Activated naive CD8-positive, alpha-beta T cell (primary cell): ENCODE measurements at regions not wholly inside any gene's neighbourhood (a gene's known extent, or its start where the extent isn't known, plus 50 kb on each side); places are given as distances from the start of the nearest gene placed in this dataset.
"Not testable (repeated sequence)": the region's sequence is repeated elsewhere in the genome, so short reads cannot be mapped to it uniquely, and the experiment has no call there.

Experiments used
- H3K27ac Mint-ChIP-seq: one replicate; pipeline ENCODE4 v1.8.0; 2021; ENCODE audit warnings: mixed read lengths
- H3K27me3 Mint-ChIP-seq: one replicate; pipeline ENCODE4 v1.8.0; 2021; ENCODE audit warnings: mixed read lengths
- H3K36me3 Mint-ChIP-seq: one replicate; pipeline ENCODE4 v1.8.0; 2021; ENCODE audit warnings: mixed read lengths
- H3K4me1 Mint-ChIP-seq: one replicate; pipeline ENCODE4 v1.8.0; 2021; ENCODE audit warnings: low read depth, mixed read lengths
- H3K4me3 Mint-ChIP-seq: one replicate; pipeline ENCODE4 v1.8.0; 2021; ENCODE audit warnings: mild to moderate bottlenecking, mixed read lengths
- H3K9me3 Mint-ChIP-seq: one replicate; pipeline ENCODE4 v1.8.0; 2021; ENCODE audit warnings: low read depth, mixed read lengths

- Mint-ChIP-seq H3K9me3 (no peaks in the 10 kb centered on the region), H3K27ac (no peak overlapping the region), H3K36me3 (no peaks in the 10 kb centered on the region), H3K27me3 (peaks cover 14% of the 10 kb centered on the region), H3K4me1 (no peaks in the 10 kb centered on the region), H3K4me3 (no peak overlapping the region)
Observed at GRCh38 chr7:112990624-112991023, 96.0 kb downstream of the GPR85 start.

- Mint-ChIP-seq H3K9me3 (no peaks in the 10 kb centered on the region), H3K4me3 (no peak overlapping the region), H3K27me3 (peaks cover 14% of the 10 kb centered on the region), H3K4me1 (no peaks in the 10 kb centered on the region), H3K27ac (no peak overlapping the region), H3K36me3 (no peaks in the 10 kb centered on the region)
Observed at GRCh38 chr7:112989531-112989930, 97.1 kb downstream of the GPR85 start.

GRCh38 chr7:112987171-112987570 is 99.5 kb downstream of the GPR85 start:
- no peak overlapping the region for H3K27ac Mint-ChIP-seq
- H3K9me3 Mint-ChIP-seq = no peaks in the 10 kb centered on the region
- H3K4me1 Mint-ChIP-seq = no peaks in the 10 kb centered on the region
- H3K4me3 Mint-ChIP-seq = no peak overlapping the region
- H3K36me3 Mint-ChIP-seq = no peaks in the 10 kb centered on the region
- H3K27me3 Mint-ChIP-seq = peaks cover 13% of the 10 kb centered on the region

GRCh38 chr7:112986256-112987031 is 100.2 kb downstream of the GPR85 start:
- no peak overlapping the region for H3K27ac Mint-ChIP-seq
- H3K36me3 Mint-ChIP-seq = no peaks in the 10 kb centered on the region
- H3K27me3 Mint-ChIP-seq = peaks cover 13% of the 10 kb centered on the region
- no peaks in the 10 kb centered on the region for H3K4me1 Mint-ChIP-seq
- H3K4me3 Mint-ChIP-seq = no peak overlapping the region
- H3K9me3 Mint-ChIP-seq = no peaks in the 10 kb centered on the region

GRCh38 chr7:112985377-112985987 is 101.1 kb downstream of the GPR85 start:
- no peak overlapping the region for H3K4me3 Mint-ChIP-seq
- H3K27me3 Mint-ChIP-seq = peaks cover 13% of the 10 kb centered on the region
- H3K27ac Mint-ChIP-seq = no peak overlapping the region
- H3K9me3 Mint-ChIP-seq = no peaks in the 10 kb centered on the region
- no peaks in the 10 kb centered on the region for H3K36me3 Mint-ChIP-seq
- H3K4me1 Mint-ChIP-seq = no peaks in the 10 kb centered on the region

GRCh38 chr7:112982441-112983063 is 104.1 kb downstream of the GPR85 start:
- Mint-ChIP-seq H3K4me1 (no peaks in the 10 kb centered on the region), H3K36me3 (no peaks in the 10 kb centered on the region), H3K27me3 (peaks cover 5% of the 10 kb centered on the region), H3K4me3 (no peak overlapping the region), H3K27ac (no peak overlapping the region), H3K9me3 (no peaks in the 10 kb centered on the region)

- H3K36me3 Mint-ChIP-seq = no peaks in the 10 kb centered on the region
- no peaks in the 10 kb centered on the region for H3K4me1 Mint-ChIP-seq
- no peak overlapping the region for H3K4me3 Mint-ChIP-seq
- no peaks in the 10 kb centered on the region for H3K9me3 Mint-ChIP-seq
- peaks cover 3% of the 10 kb centered on the region for H3K27me3 Mint-ChIP-seq
- H3K27ac Mint-ChIP-seq = no peak overlapping the region
Observed at GRCh38 chr7:112981966-112982365, 104.7 kb downstream of the GPR85 start.

GRCh38 chr7:112979055-112979454 is 107.6 kb downstream of the GPR85 start:
- H3K9me3 Mint-ChIP-seq, H3K4me3 Mint-ChIP-seq, H3K36me3 Mint-ChIP-seq, H3K4me1 Mint-ChIP-seq, H3K27me3 Mint-ChIP-seq, H3K27ac Mint-ChIP-seq: not testable (repeated sequence)

- H3K27me3 Mint-ChIP-seq, H3K4me1 Mint-ChIP-seq, H3K4me3 Mint-ChIP-seq, H3K27ac Mint-ChIP-seq, H3K36me3 Mint-ChIP-seq, H3K9me3 Mint-ChIP-seq: not testable (repeated sequence)
Observed at GRCh38 chr7:112977244-112977955, 109.2 kb downstream of the GPR85 start.

GRCh38 chr7:112970771-112971170 is 115.9 kb downstream of the GPR85 start:
- Mint-ChIP-seq H3K4me1 (no peaks in the 10 kb centered on the region), H3K27ac (no peak overlapping the region), H3K27me3 (peaks cover 12% of the 10 kb centered on the region), H3K9me3 (no peaks in the 10 kb centered on the region), H3K36me3 (no peaks in the 10 kb centered on the region), H3K4me3 (no peak overlapping the region)

- Mint-ChIP-seq H3K9me3 (no peaks in the 10 kb centered on the region), H3K27me3 (peaks cover 11% of the 10 kb centered on the region), H3K4me1 (no peaks in the 10 kb centered on the region), H3K36me3 (no peaks in the 10 kb centered on the region), H3K4me3 (no peak overlapping the region), H3K27ac (no peak overlapping the region)
Observed at GRCh38 chr7:112969946-112970345, 116.7 kb downstream of the GPR85 start.

- Mint-ChIP-seq H3K27ac (no peak overlapping the region), H3K4me1 (no peaks in the 10 kb centered on the region), H3K36me3 (no peaks in the 10 kb centered on the region), H3K4me3 (no peak overlapping the region), H3K27me3 (peaks cover 12% of the 10 kb centered on the region), H3K9me3 (no peaks in the 10 kb centered on the region)
Observed at GRCh38 chr7:112965506-112965905, 121.1 kb downstream of the GPR85 start.

- Mint-ChIP-seq H3K4me1 (no peaks in the 10 kb centered on the region), H3K4me3 (no peak overlapping the region), H3K9me3 (no peaks in the 10 kb centered on the region), H3K27me3 (peaks cover 15% of the 10 kb centered on the region), H3K36me3 (no peaks in the 10 kb centered on the region), H3K27ac (no peak overlapping the region)
Observed at GRCh38 chr7:112963634-112964033, 123.0 kb downstream of the GPR85 start.

GRCh38 chr7:112962815-112963214 is 123.8 kb downstream of the GPR85 start:
- H3K4me3 Mint-ChIP-seq = no peak overlapping the region
- H3K36me3 Mint-ChIP-seq = no peaks in the 10 kb centered on the region
- H3K27me3 Mint-ChIP-seq = peaks cover 15% of the 10 kb centered on the region
- no peaks in the 10 kb centered on the region for H3K4me1 Mint-ChIP-seq
- H3K9me3 Mint-ChIP-seq = no peaks in the 10 kb centered on the region
- no peak overlapping the region for H3K27ac Mint-ChIP-seq

GRCh38 chr7:112959276-112959675 is 127.4 kb downstream of the GPR85 start:
- Mint-ChIP-seq H3K4me3 (no peak overlapping the region), H3K27me3 (peaks cover 30% of the 10 kb centered on the region), H3K9me3 (no peaks in the 10 kb centered on the region), H3K36me3 (no peaks in the 10 kb centered on the region), H3K27ac (no peak overlapping the region), H3K4me1 (no peaks in the 10 kb centered on the region)
